Body of pancreas (tissue), 4 donors: ENCODE measurements at regions not wholly inside any gene's neighbourhood (a gene's known extent, or its start where the extent isn't known, plus 50 kb on each side); places are given as distances from the start of the nearest gene placed in this dataset.

ENCODE experiments used
- ATAC-seq: fragments of 150-250 bp; one replicate; pipeline ENCODE4 v1.9.1; 2016
- DNase-seq, 4 donors: peaks; one replicate each; pipeline ENCODE4 v3.0.0-alpha.2; 2019
- H3K27ac ChIP-seq, 4 donors: fragments of 200-600 bp; sonication (generic); 1 replicate in 3 of 4; 2 replicates in 1 of 4; pipeline versions ENCODE4 v1.5.1 to v1.6.1; 2016 to 2019; ENCODE audit warnings: mild to moderate bottlenecking in 1 of 4, mixed read lengths in 1 of 4, moderate library complexity in 1 of 4
- H3K27me3 ChIP-seq, 2 donors: fragments of 200-600 bp; sonication (generic); one replicate each; pipeline ENCODE4 v1.6.0; 2016; ENCODE audit warnings: mild to moderate bottlenecking in 1 of 2
- H3K36me3 ChIP-seq, 2 donors: fragments of 200-600 bp; sonication (generic); replicated peaks in 1 of 2; 2 replicates each; pipeline ENCODE4 v1.5.1; 2016; ENCODE audit warnings: low read depth in 2 of 2; ENCODE audit not compliant: insufficient read depth in 1 of 2
- H3K4me1 ChIP-seq: fragments of 200-600 bp; sonication (generic); one replicate; pipeline ENCODE4 v1.6.0; 2016
- H3K4me3 ChIP-seq, 2 donors: fragments of 200-600 bp; sonication (generic); 1 replicate in 1 of 2; 2 replicates in 1 of 2; pipeline ENCODE4 v1.5.1; 2016 to 2019
- H3K9me3 ChIP-seq, 3 donors: fragments of 200-600 bp; sonication (generic); 1 replicate in 2 of 3; 2 replicates in 1 of 3; pipeline ENCODE4 v1.5.1; 2016
- POLR2A ChIP-seq, 3 donors: fragments of 450-650 bp; IDR thresholded peaks; one replicate each; pipeline ENCODE4 v1.6.1; 2016; ENCODE audit warnings: antibody characterized with exemption in 3 of 3, mild to moderate bottlenecking in 2 of 3
- WGBS, 2 donors: methylation state at CpG; one replicate each; pipeline ENCODE4 v1.1.5; 2017; 5-methylcytosine and 5-hydroxymethylcytosine counted together
- intact Hi-C: fragments of 100-400 bp; cut with DNase I; formaldehyde crosslinking; loops from one replicate; pipeline ENCODE4 v1.15.1; 2023
- TF ChIP-seq, protein P1 (sequence below), 7 experiments: fragments of 450-650 bp in 4 of 7; fragments of 200-600 bp in 3 of 7; sonication (generic) in 3 of 7; IDR thresholded peaks; one replicate each; pipeline ENCODE4 v1.5.1; 2016 to 2019; ENCODE audit warnings: antibody characterized with exemption in 7 of 7

DNA sequence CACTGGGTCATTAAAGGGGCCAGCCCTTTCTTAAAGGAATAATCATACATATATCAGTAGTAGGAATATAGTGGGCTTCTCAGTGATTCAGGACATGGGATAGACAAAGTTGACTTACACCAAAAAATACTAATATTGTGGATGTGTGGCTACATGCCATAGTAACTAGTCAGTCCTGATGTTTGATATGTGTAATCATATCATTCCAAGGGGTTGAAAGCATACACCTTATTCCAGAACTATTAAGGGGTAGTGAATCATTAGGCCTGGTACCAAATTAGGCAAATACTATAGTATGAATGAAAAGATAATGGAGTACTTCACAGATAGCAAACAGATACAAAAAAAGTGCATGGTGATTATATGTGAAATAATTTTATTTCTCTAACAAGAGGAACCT lies 814.9 kb upstream of the NRXN1 start:
- no peak for DNase-seq
- intact Hi-C loops, result no loop called here

DNA sequence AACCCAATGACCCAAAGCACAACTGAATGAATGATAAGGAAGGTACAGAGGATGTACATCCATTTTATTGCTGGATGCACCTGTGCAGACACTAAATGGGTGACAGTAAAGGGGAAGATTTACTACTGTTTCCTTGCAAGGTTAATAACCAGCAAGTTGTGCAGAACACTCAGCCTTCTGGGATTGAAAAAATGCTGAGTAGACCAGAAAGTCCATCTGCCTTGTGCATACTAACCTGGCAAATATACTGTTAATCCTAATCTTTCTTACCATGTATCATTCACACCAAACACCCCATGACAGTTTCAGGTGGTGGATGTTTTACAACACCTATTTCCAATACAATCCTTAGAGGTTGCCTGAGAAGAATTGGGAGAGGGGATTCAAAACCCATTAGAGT lies 814.1 kb upstream of the NRXN1 start:
- Histone ChIP-seq H3K27me3 (no peaks in the 10 kb centered on the region), H3K27ac (no peak overlapping the region), H3K4me3 (no peak overlapping the region), H3K4me1 (no peaks in the 10 kb centered on the region), H3K36me3 (no peaks in the 10 kb centered on the region), H3K9me3 (peaks cover 0 to 2% (median 0%) of the 10 kb centered on the region in 3 donors)
- TF ChIP-seq, protein P1, sequence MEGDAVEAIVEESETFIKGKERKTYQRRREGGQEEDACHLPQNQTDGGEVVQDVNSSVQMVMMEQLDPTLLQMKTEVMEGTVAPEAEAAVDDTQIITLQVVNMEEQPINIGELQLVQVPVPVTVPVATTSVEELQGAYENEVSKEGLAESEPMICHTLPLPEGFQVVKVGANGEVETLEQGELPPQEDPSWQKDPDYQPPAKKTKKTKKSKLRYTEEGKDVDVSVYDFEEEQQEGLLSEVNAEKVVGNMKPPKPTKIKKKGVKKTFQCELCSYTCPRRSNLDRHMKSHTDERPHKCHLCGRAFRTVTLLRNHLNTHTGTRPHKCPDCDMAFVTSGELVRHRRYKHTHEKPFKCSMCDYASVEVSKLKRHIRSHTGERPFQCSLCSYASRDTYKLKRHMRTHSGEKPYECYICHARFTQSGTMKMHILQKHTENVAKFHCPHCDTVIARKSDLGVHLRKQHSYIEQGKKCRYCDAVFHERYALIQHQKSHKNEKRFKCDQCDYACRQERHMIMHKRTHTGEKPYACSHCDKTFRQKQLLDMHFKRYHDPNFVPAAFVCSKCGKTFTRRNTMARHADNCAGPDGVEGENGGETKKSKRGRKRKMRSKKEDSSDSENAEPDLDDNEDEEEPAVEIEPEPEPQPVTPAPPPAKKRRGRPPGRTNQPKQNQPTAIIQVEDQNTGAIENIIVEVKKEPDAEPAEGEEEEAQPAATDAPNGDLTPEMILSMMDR (IDR thresholded peaks at IDR 0.05), result no peak
- no peak for TF ChIP-seq POLR2A (IDR thresholded peaks at IDR 0.05)
- DNase-seq, result no peak
- intact Hi-C loops, result no loop called here
- ATAC-seq, result no peak

More for the DNA sequence above, 814.9 kb upstream of the NRXN1 start:
- no peak overlapping the region for H3K4me3 ChIP-seq
- H3K4me1 ChIP-seq, result no peaks in the 10 kb centered on the region
- no peaks in the 10 kb centered on the region for H3K36me3 ChIP-seq
- peaks cover 0 to 2% (median 0%) of the 10 kb centered on the region in 3 donors for H3K9me3 ChIP-seq
- TF ChIP-seq, protein P1 (IDR thresholded peaks at IDR 0.05), result no peak
- TF ChIP-seq POLR2A (IDR thresholded peaks at IDR 0.05), result no peak
- H3K27ac ChIP-seq, result no peak overlapping the region
- ATAC-seq, result no peak
- H3K27me3 ChIP-seq, result no peaks in the 10 kb centered on the region

DNA sequence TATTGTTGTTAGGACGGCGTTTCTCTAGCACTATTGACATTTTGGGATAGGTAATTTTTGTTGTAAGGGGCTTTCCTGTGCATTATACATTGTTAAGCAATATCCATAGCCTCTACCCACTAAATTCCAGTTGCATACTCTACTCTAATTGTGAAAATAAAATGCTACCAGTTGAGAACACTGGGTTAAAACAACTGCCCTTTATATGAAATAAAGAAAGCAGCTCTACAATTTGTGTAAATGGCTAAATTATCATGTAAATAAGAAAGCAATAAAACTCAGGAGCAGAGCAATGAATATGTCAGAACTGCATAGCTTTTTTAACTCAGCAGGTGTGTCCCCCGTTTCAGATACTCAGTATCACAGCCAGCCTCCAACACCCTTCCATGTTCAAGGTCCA lies 812.7 kb upstream of the NRXN1 start:
- no peaks in the 10 kb centered on the region for H3K36me3 ChIP-seq
- 60 to 71% methylated on average over 3 of the region's 3 CpGs for WGBS, 2 donors
- H3K9me3 ChIP-seq, result peaks cover 0 to 2% (median 0%) of the 10 kb centered on the region in 3 donors
- TF ChIP-seq, protein P1 (IDR thresholded peaks at IDR 0.05), result no peak
- no peak for TF ChIP-seq POLR2A (IDR thresholded peaks at IDR 0.05)
- no peak overlapping the region for H3K27ac ChIP-seq
- intact Hi-C loops, result no loop called here
- ATAC-seq (no peak), DNase-seq (no peak)
- H3K4me1 ChIP-seq, result no peaks in the 10 kb centered on the region
- H3K27me3 ChIP-seq, result no peaks in the 10 kb centered on the region
- H3K4me3 ChIP-seq, result no peak overlapping the region

DNA sequence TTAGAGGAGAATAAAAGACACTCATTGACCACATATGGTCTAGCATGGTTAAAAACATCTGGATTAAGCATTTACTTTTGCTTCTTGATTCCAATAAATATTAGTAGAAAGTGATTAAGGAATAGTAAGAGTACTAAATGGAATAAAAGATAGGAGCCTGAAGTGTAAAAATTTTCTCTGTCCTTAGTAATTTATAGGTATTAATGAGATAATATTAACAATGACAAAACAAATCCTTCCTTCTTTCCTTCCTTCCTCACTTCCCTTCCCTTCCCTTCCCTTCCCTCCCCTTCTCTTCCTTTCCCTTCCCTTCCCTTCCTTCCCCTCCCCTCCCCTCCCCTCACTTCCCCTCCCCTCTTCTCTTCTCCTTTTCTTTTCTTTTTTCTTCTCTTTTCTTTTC lies 797.5 kb upstream of the NRXN1 start:
- Histone ChIP-seq H3K27ac (no peak overlapping the region), H3K27me3 (no peaks in the 10 kb centered on the region), H3K4me1 (no peaks in the 10 kb centered on the region), H3K9me3 (no peaks in the 10 kb centered on the region), H3K4me3 (no peak overlapping the region), H3K36me3 (no peaks in the 10 kb centered on the region)
- ATAC-seq (no peak), DNase-seq (no peak)
- intact Hi-C loops, result no loop called here
- TF ChIP-seq, protein P1 (IDR thresholded peaks at IDR 0.05), result no peak
- TF ChIP-seq POLR2A (IDR thresholded peaks at IDR 0.05), result no peak

DNA sequence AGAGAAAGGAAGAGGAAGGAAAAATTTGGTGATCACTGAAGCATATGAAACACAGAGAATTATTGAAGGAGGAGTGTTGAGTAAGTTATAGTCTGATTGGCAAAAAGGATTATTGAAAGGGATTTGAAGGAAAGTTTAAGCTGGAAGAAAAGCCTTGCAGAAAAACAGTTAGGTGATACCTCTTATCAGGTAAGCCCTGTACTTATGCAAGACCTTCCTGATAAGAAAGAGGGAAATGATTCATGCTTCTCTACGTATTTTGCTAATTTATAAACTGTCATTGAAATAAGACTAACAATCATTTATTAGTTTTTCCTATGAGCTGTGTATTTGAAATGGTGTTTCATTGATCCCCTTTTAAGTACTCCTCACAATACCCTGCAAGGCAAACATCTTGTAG lies 793.9 kb upstream of the NRXN1 start:
- 0 to 8% methylated on average over 1 of the region's 1 CpG for WGBS, 2 donors
- DNase-seq, result no peak

More for the DNA sequence above, 793.9 kb upstream of the NRXN1 start:
- no peak for TF ChIP-seq POLR2A (IDR thresholded peaks at IDR 0.05)
- TF ChIP-seq, protein P1 (IDR thresholded peaks at IDR 0.05), result no peak
- ATAC-seq, result no peak
- Histone ChIP-seq H3K9me3 (no peaks in the 10 kb centered on the region), H3K4me3 (no peak overlapping the region), H3K27ac (no peak overlapping the region), H3K4me1 (no peaks in the 10 kb centered on the region), H3K27me3 (no peaks in the 10 kb centered on the region), H3K36me3 (no peaks in the 10 kb centered on the region)
- intact Hi-C loops, result no loop called here
